ENCODE measurements at regions not wholly inside any gene's neighbourhood (a gene's known extent, or its start where the extent isn't known, plus 50 kb on each side); places are given as distances from the start of the nearest gene placed in this dataset.

DNA sequence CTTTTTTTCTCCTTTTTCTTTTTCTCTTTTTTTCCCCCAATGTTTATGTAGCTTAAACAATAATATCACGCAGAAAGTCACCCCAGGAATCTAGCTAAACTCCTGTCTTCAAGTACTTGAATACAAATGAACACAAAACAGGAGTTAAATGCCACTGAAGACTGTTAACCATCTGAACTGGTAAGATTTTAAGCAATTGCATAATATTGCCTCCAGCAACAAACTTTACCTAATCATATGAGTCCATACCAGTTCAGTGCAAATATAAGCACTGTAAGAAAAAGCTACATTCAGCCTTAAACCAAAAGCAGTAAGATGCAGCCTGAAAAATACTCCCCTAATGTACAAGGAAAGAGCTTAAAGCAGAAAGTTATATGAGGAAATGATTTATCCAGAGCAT is 173.9 kb upstream of the TFAP2D start:
- Histone ChIP-seq H2AFZ (ENCODE audit: low read depth, low read length) (no peak overlapping the region), H3K79me1 (replicated peaks; ENCODE audit: low read length, poor library complexity, severe bottlenecking) (no peaks in the 10 kb centered on the region), H3K4me2 (ENCODE audit: low read length, poor library complexity, severe bottlenecking) (no peak overlapping the region), H2AK5ac (ENCODE audit: low read length, severe bottlenecking) (no peak overlapping the region), H3K4me1 (ENCODE audit: control insufficient read depth, insufficient read depth, low read depth, low read length) (no peaks in the 10 kb centered on the region), H3K27ac (ENCODE audit: low read length, poor library complexity, severe bottlenecking) (no peak overlapping the region), H3K18ac (ENCODE audit: low read depth in 1 of 2, low read length in 2 of 2) (no peak overlapping the region), H3K23ac (ENCODE audit: low read length in 2 of 2) (no peak overlapping the region), H3K9me3 (ENCODE audit: control insufficient read depth, low read length) (no peaks in the 10 kb centered on the region), H2BK15ac (ENCODE audit: low read depth, poor library complexity, severe bottlenecking) (no peak overlapping the region), H3K27me3 (ENCODE audit: control insufficient read depth in 1 of 2, insufficient read depth in 1 of 2, low read length in 2 of 2) (no peaks in the 10 kb centered on the region), H3K4me3 (ENCODE audit: insufficient read depth in 1 of 2, low read depth in 1 of 2, low read length in 2 of 2) (no peak overlapping the region), H3K9ac (ENCODE audit: low read length) (no peak overlapping the region), H3K4ac (ENCODE audit: low read depth in 1 of 2, low read length in 2 of 2) (no peak overlapping the region), H4K91ac (ENCODE audit: low read length) (no peak overlapping the region), H2BK12ac (ENCODE audit: low read length in 2 of 2) (no peak overlapping the region), H2BK120ac (ENCODE audit: low read depth, low read length) (no peak overlapping the region), H2BK5ac (ENCODE audit: low read depth, low read length, poor library complexity, severe bottlenecking) (no peak overlapping the region), H3K36me3 (ENCODE audit: control insufficient read depth in 1 of 2, insufficient read depth in 2 of 2, low read depth in 1 of 2, low read length in 2 of 2) (no peaks in the 10 kb centered on the region), H4K8ac (ENCODE audit: low read length) (no peak overlapping the region), H3K14ac (ENCODE audit: low read length in 2 of 2) (no peak overlapping the region)
- no peak for DNase-seq
- WGBS: 65% methylated on average over 1 of the region's 1 CpG

DNA sequence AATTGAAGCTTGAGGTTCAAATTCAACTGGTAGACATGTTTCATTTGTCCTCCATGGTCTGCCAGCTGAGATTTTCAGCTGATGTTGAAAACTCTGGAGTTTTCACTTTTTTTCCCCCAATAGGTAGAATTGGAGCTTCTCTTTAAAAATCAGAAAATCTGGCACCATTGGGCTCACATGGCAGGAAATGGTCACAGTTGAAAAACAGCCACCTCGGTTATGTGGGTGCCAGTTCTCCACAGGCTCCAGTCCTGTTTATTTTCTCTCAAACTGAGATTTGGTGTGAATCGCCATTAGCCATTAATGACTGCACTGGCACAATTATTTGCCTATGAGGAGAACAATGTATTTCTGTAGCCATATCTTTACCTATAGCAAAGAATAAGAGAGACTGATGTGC is 171.4 kb upstream of the TFAP2D start:
- H2AFZ ChIP-seq (ENCODE audit: low read depth, low read length): no peak overlapping the region
- H3K27me3 ChIP-seq (ENCODE audit: control insufficient read depth in 1 of 2, insufficient read depth in 1 of 2, low read length in 2 of 2): no peaks in the 10 kb centered on the region
- no peak overlapping the region for H2BK12ac ChIP-seq (ENCODE audit: low read length in 2 of 2)
- no peak overlapping the region for H2BK120ac ChIP-seq (ENCODE audit: low read depth, low read length)
- no peaks in the 10 kb centered on the region for H3K4me1 ChIP-seq (ENCODE audit: control insufficient read depth, insufficient read depth, low read depth, low read length)
- no peak overlapping the region for H3K27ac ChIP-seq (ENCODE audit: low read length, poor library complexity, severe bottlenecking)
- H3K18ac ChIP-seq (ENCODE audit: low read depth in 1 of 2, low read length in 2 of 2): no peak overlapping the region
- H3K9me3 ChIP-seq (ENCODE audit: control insufficient read depth, low read length): no peaks in the 10 kb centered on the region
- no peak overlapping the region for H2BK5ac ChIP-seq (ENCODE audit: low read depth, low read length, poor library complexity, severe bottlenecking)
- no peak overlapping the region for H3K9ac ChIP-seq (ENCODE audit: low read length)
- H3K14ac ChIP-seq (ENCODE audit: low read length in 2 of 2): no peak overlapping the region
- no peak overlapping the region for H3K23ac ChIP-seq (ENCODE audit: low read length in 2 of 2)
- DNase-seq: no peak
- H4K91ac ChIP-seq (ENCODE audit: low read length): no peak overlapping the region
- H2BK15ac ChIP-seq (ENCODE audit: low read depth, poor library complexity, severe bottlenecking): no peak overlapping the region
- H3K4ac ChIP-seq (ENCODE audit: low read depth in 1 of 2, low read length in 2 of 2): no peak overlapping the region
- H2AK5ac ChIP-seq (ENCODE audit: low read length, severe bottlenecking): no peak overlapping the region
- H3K79me1 ChIP-seq (replicated peaks; ENCODE audit: low read length, poor library complexity, severe bottlenecking): no peaks in the 10 kb centered on the region
- no peak overlapping the region for H3K4me3 ChIP-seq (ENCODE audit: insufficient read depth in 1 of 2, low read depth in 1 of 2, low read length in 2 of 2)
- WGBS: 52% methylated on average over 1 of the region's 2 CpGs
- H4K8ac ChIP-seq (ENCODE audit: low read length): no peak overlapping the region
- H3K36me3 ChIP-seq (ENCODE audit: control insufficient read depth in 1 of 2, insufficient read depth in 2 of 2, low read depth in 1 of 2, low read length in 2 of 2): no peaks in the 10 kb centered on the region
- no peak overlapping the region for H3K4me2 ChIP-seq (ENCODE audit: low read length, poor library complexity, severe bottlenecking)

DNA sequence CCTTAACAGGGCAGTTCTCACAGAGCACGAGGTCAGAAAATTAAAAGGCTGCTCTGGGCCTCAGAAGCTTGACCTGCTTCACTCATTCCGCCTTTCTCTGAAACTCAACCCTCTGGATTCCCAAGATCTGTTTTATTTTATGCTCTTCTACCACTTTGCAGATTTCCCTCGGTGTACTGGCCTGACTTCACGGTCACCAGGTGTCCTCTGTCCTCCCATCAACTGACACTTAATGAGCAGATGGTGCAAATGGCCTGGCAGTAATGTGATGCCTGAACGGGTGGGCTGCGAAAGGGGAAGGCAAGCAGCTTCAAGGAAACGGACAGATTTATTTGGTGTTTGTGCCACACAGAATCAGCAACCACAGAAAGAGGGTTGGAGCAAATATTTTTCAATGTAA is 169.7 kb upstream of the TFAP2D start:
- WGBS: 43% methylated on average over 7 of the region's 7 CpGs
- no peak overlapping the region for H3K14ac ChIP-seq (ENCODE audit: low read length in 2 of 2)
- no peak overlapping the region for H2AFZ ChIP-seq (ENCODE audit: low read depth, low read length)
- H2BK120ac ChIP-seq (ENCODE audit: low read depth, low read length): no peak overlapping the region
- H2BK15ac ChIP-seq (ENCODE audit: low read depth, poor library complexity, severe bottlenecking): no peak overlapping the region
- H3K27ac ChIP-seq (ENCODE audit: low read length, poor library complexity, severe bottlenecking): no peak overlapping the region
- no peak overlapping the region for H2BK5ac ChIP-seq (ENCODE audit: low read depth, low read length, poor library complexity, severe bottlenecking)
- no peak overlapping the region for H3K18ac ChIP-seq (ENCODE audit: low read depth in 1 of 2, low read length in 2 of 2)
- H4K8ac ChIP-seq (ENCODE audit: low read length): no peak overlapping the region
- no peaks in the 10 kb centered on the region for H3K36me3 ChIP-seq (ENCODE audit: control insufficient read depth in 1 of 2, insufficient read depth in 2 of 2, low read depth in 1 of 2, low read length in 2 of 2)
- H3K4ac ChIP-seq (ENCODE audit: low read depth in 1 of 2, low read length in 2 of 2): no peak overlapping the region
- H4K91ac ChIP-seq (ENCODE audit: low read length): no peak overlapping the region
- H2AK5ac ChIP-seq (ENCODE audit: low read length, severe bottlenecking): no peak overlapping the region
- no peak overlapping the region for H3K4me3 ChIP-seq (ENCODE audit: insufficient read depth in 1 of 2, low read depth in 1 of 2, low read length in 2 of 2)
- H3K4me2 ChIP-seq (ENCODE audit: low read length, poor library complexity, severe bottlenecking): no peak overlapping the region
- H3K4me1 ChIP-seq (ENCODE audit: control insufficient read depth, insufficient read depth, low read depth, low read length): no peaks in the 10 kb centered on the region
- DNase-seq: no peak
- no peak overlapping the region for H3K23ac ChIP-seq (ENCODE audit: low read length in 2 of 2)
- H3K9ac ChIP-seq (ENCODE audit: low read length): no peak overlapping the region
- H3K9me3 ChIP-seq (ENCODE audit: control insufficient read depth, low read length): no peaks in the 10 kb centered on the region
- no peaks in the 10 kb centered on the region for H3K79me1 ChIP-seq (replicated peaks; ENCODE audit: low read length, poor library complexity, severe bottlenecking)
- H2BK12ac ChIP-seq (ENCODE audit: low read length in 2 of 2): no peak overlapping the region
- H3K27me3 ChIP-seq (ENCODE audit: control insufficient read depth in 1 of 2, insufficient read depth in 1 of 2, low read length in 2 of 2): no peaks in the 10 kb centered on the region

DNA sequence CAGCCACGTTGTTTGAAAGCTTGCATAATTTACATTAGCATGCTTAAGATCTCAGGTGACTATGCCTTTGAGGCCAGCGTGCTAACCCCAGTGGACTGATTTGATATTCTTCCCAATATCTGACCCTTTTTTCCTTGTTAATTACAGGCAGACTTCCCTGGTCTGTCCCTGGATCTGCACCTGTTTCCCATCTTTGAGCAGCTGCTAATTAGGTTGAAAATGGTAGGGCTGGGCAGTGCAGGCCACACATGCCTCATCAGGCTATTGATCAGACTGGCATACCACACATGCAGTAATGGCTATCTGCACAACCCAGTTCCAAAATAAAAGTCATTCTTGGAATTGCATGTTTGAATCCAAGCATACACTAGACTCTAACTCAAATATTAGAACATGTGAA is 164.3 kb upstream of the TFAP2D start:
- Histone ChIP-seq H2BK12ac (ENCODE audit: low read length in 2 of 2) (no peak overlapping the region), H2AK5ac (ENCODE audit: low read length, severe bottlenecking) (no peak overlapping the region), H2BK5ac (ENCODE audit: low read depth, low read length, poor library complexity, severe bottlenecking) (no peak overlapping the region), H3K9ac (ENCODE audit: low read length) (no peak overlapping the region), H3K23ac (ENCODE audit: low read length in 2 of 2) (no peak overlapping the region), H4K8ac (ENCODE audit: low read length) (no peak overlapping the region), H3K18ac (ENCODE audit: low read depth in 1 of 2, low read length in 2 of 2) (no peak overlapping the region), H3K14ac (ENCODE audit: low read length in 2 of 2) (no peak overlapping the region), H3K9me3 (ENCODE audit: control insufficient read depth, low read length) (peaks cover 2% of the 10 kb centered on the region), H3K79me1 (replicated peaks; ENCODE audit: low read length, poor library complexity, severe bottlenecking) (no peaks in the 10 kb centered on the region), H3K36me3 (ENCODE audit: control insufficient read depth in 1 of 2, insufficient read depth in 2 of 2, low read depth in 1 of 2, low read length in 2 of 2) (no peaks in the 10 kb centered on the region), H3K4ac (ENCODE audit: low read depth in 1 of 2, low read length in 2 of 2) (no peak overlapping the region), H3K4me3 (ENCODE audit: insufficient read depth in 1 of 2, low read depth in 1 of 2, low read length in 2 of 2) (no peak overlapping the region), H3K4me2 (ENCODE audit: low read length, poor library complexity, severe bottlenecking) (no peak overlapping the region), H3K27me3 (ENCODE audit: control insufficient read depth in 1 of 2, insufficient read depth in 1 of 2, low read length in 2 of 2) (no peaks in the 10 kb centered on the region), H2AFZ (ENCODE audit: low read depth, low read length) (no peak overlapping the region), H3K4me1 (ENCODE audit: control insufficient read depth, insufficient read depth, low read depth, low read length) (no peaks in the 10 kb centered on the region), H3K27ac (ENCODE audit: low read length, poor library complexity, severe bottlenecking) (no peak overlapping the region), H4K91ac (ENCODE audit: low read length) (no peak overlapping the region), H2BK120ac (ENCODE audit: low read depth, low read length) (no peak overlapping the region), H2BK15ac (ENCODE audit: low read depth, poor library complexity, severe bottlenecking) (no peak overlapping the region)
- WGBS: 65% methylated on average over 2 of the region's 2 CpGs
- no peak for DNase-seq
